Heart right ventricle (tissue), 16 donors: ENCODE measurements at regions not wholly inside any gene's neighbourhood (a gene's known extent, or its start where the extent isn't known, plus 50 kb on each side); places are given as distances from the start of the nearest gene placed in this dataset.

Experiments
- ATAC-seq, 8 donors: fragments of 200-7000 bp; cut with Tn5 transposase; one replicate each; pipeline ENCODE4 v1.9.1; 2020; ENCODE audit warnings: mild to moderate bottlenecking in 8 of 8, moderate library complexity in 8 of 8, moderate number of reproducible peaks in 1 of 8
- DNase-seq, 2 donors: peaks; one replicate each; pipeline ENCODE4 v3.0.0-alpha.2; 2020
- H3K27ac ChIP-seq, 10 donors: fragments of 200-600 bp; sonication (generic) in 2 of 10; one replicate each; pipeline versions ENCODE4 v1.5.0 to v1.8.0; 2020 to 2022; ENCODE audit warnings: mild to moderate bottlenecking in 3 of 10
- H3K27me3 ChIP-seq, 7 donors: fragments of 200-600 bp; one replicate each; pipeline ENCODE4 v1.8.0; 2021 to 2022; ENCODE audit warnings: mild to moderate bottlenecking in 2 of 7
- H3K36me3 ChIP-seq, 9 donors: fragments of 200-600 bp; sonication (generic) in 1 of 9; one replicate each; pipeline versions ENCODE4 v1.5.0 to v1.8.0; 2020 to 2022; ENCODE audit warnings: mild to moderate bottlenecking in 2 of 9
- H3K4me1 ChIP-seq, 9 donors: fragments of 200-600 bp; sonication (generic) in 1 of 9; one replicate each; pipeline versions ENCODE4 v1.5.0 to v1.8.0; 2020 to 2022; ENCODE audit warnings: mild to moderate bottlenecking in 4 of 9
- H3K4me3 ChIP-seq, 10 donors: fragments of 200-600 bp; sonication (generic) in 2 of 10; one replicate each; pipeline versions ENCODE4 v1.5.0 to v1.8.0; 2020 to 2022; ENCODE audit warnings: mild to moderate bottlenecking in 7 of 10, moderate library complexity in 2 of 10
- H3K9me3 ChIP-seq, 11 donors: fragments of 200-600 bp in 10 of 11; sonication (generic) in 2 of 11; one replicate each; pipeline versions ENCODE4 v1.5.0 to v1.8.0; 2013 to 2022; ENCODE audit warnings: mild to moderate bottlenecking in 2 of 11, control low read depth in 1 of 11, moderate library complexity in 1 of 11
- WGBS, 2 donors: extraction: QIAGEN DNeasy Blood & Tissue Kit; methylation state at CpG; one replicate each; pipeline ENCODE4 v1.1.7; 2013; ENCODE audit warnings: inconsistent platforms in 1 of 2; 5-methylcytosine and 5-hydroxymethylcytosine counted together
- intact Hi-C, 10 donors: fragments of 100-400 bp; cut with DNase I; formaldehyde crosslinking; loops; one replicate each; pipeline versions ENCODE4 v1.11.1 to v1.14.2; 2022
- TF ChIP-seq, protein P1 (sequence below), 9 donors: fragments of 200-600 bp; sonication (generic) in 2 of 9; IDR thresholded peaks; one replicate each; pipeline versions ENCODE4 v1.5.0 to v1.8.0; 2021 to 2022; ENCODE audit warnings: antibody characterized with exemption in 9 of 9, mild to moderate bottlenecking in 5 of 9, moderate library complexity in 1 of 9
- donor health status: Arrhythmogenic right ventricular cardiomyopathy.
- donor health status: ischemic (EF 13 %, LVEDD 7.1; RV severe dilation, severe dysfunction).
- donor health status: healthy with polysubstance abuse.
- donor health status: DM: no; HTN: yes; CAD: no.
- donor health status: DM: no; HTN: no; CAD: no.
- donor health status: ischemic (EF 25% LVEDD 6.9; RV normal size, moderate dysfunction).
- donor health status: ischemic (EF 25% LVEDD 5.7; RV mildly dilated, moderate dysfunction).
- donor health status: healthy.
- donor health status: DM: yes; HTN: yes; CAD: no.
- donor health status: Ischemic cardiomyopathy.
- donor health status: ischemic (EF 35%, LVEDD 5.7; RV mildly dilated, moderate dysfunction).
- donor health status: nonischemic (EF 11% LVEDD 7.7; RV severe dilation, severe dysfunction).
- donor health status: DM: yes; HTN: yes; CAD: no.
- donor health status: PGD.
- donor health status: ischemic (EF 29% LVEDD 5.4; RV normal size, mild dysfunction).
- donor health status: nonischemic (EF 23%, LVEDD 6.1; RV moderate dilation, normal function).

DNA sequence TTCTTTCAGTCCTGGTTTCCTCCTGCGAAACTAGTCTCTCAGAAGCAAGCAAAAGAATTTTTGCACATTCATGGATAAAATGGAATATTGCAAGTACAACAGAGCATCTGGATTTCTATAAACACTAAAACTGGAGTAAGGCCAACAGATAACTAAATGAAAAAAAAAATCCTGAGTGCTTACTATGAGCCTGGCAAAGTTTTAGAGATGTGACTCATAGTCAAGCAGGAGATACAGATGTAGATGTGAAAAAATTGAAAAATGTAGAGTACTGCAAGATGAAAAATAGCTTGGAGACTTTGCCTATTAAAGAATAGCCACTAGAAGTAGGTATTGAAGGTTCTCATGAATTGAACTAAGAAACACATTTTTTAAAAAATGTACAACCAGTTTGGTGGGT, 397.4 kb downstream of the OTOL1 start:
- DNase-seq: no peak
- TF ChIP-seq, protein P1, sequence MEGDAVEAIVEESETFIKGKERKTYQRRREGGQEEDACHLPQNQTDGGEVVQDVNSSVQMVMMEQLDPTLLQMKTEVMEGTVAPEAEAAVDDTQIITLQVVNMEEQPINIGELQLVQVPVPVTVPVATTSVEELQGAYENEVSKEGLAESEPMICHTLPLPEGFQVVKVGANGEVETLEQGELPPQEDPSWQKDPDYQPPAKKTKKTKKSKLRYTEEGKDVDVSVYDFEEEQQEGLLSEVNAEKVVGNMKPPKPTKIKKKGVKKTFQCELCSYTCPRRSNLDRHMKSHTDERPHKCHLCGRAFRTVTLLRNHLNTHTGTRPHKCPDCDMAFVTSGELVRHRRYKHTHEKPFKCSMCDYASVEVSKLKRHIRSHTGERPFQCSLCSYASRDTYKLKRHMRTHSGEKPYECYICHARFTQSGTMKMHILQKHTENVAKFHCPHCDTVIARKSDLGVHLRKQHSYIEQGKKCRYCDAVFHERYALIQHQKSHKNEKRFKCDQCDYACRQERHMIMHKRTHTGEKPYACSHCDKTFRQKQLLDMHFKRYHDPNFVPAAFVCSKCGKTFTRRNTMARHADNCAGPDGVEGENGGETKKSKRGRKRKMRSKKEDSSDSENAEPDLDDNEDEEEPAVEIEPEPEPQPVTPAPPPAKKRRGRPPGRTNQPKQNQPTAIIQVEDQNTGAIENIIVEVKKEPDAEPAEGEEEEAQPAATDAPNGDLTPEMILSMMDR (IDR thresholded peaks at IDR 0.05): no peak

DNA sequence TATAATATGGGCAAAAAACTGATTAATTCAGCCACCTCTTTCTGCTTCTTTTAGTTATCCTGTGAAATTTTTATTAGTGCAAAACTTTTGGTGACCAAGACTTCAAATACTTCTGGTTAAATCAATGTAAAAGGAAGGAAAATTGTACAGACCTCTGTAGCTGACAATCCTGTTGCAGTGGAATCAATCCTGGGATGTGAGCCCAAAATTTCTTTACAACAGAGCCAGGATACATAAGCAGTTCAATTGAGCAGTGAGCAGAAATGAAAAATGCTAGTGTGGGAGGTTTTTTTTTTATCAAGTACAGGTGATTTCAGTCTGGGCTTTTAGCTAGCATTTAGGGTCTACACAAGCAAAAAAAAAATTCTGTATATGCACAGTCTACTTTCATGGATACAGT, 398.0 kb downstream of the OTOL1 start:
- Histone ChIP-seq H3K4me3 (no peak overlapping the region), H3K4me1 (no peaks in the 10 kb centered on the region), H3K36me3 (no peaks in the 10 kb centered on the region), H3K27ac (no peak overlapping the region), H3K27me3 (no peaks in the 10 kb centered on the region), H3K9me3 (peaks cover 0 to 18% (median 0%) of the 10 kb centered on the region in 11 donors)
- TF ChIP-seq, protein P1 (IDR thresholded peaks at IDR 0.05): no peak
- DNase-seq (no peak), ATAC-seq (no peak)
- intact Hi-C loops: no loop called here

More for the DNA sequence above, 397.4 kb downstream of the OTOL1 start:
- Histone ChIP-seq H3K4me3 (no peak overlapping the region), H3K27me3 (no peaks in the 10 kb centered on the region), H3K9me3 (peaks cover 0 to 18% (median 0%) of the 10 kb centered on the region in 11 donors), H3K36me3 (no peaks in the 10 kb centered on the region), H3K27ac (no peak overlapping the region), H3K4me1 (no peaks in the 10 kb centered on the region)
- intact Hi-C loops: no loop called here
- 57 to 68% methylated on average over 1 of the region's 1 CpG for WGBS, 2 donors
- ATAC-seq: no peak

DNA sequence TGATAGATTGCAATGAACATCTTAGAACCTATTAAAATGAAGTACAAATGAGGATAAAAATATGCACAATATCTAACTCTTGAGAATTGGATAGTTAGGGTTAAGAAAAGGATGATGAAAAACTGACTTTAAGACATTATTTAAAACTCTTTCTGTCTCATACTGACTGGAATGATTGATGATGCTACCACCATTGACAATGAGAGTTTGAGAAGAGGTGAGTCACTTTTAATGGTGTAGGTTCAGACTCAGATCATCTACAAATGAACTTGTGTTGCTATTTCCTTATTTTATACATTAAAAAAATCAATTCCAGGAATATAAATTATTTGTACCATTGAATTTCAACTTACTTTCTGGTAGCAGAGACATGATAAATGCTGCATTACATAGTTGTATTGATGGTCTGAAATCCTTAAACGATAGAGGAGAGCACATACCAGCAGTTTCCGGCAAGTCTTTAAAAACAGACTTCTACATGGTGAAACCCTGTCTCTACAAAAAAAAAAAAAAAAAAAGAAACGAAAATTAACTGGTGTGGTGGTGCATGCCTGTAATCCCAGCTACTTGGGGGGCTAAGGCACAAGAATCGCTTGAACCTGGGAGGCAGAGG, 409.0 kb downstream of the OTOL1 start:
- no peak overlapping the region for H3K4me3 ChIP-seq
- no peak for ATAC-seq
- DNase-seq: no peak
- intact Hi-C loops: no loop called here
- no peaks in the 10 kb centered on the region for H3K4me1 ChIP-seq
- TF ChIP-seq, protein P1 (IDR thresholded peaks at IDR 0.05): no peak
- H3K9me3 ChIP-seq: no peaks in the 10 kb centered on the region
- no peak overlapping the region for H3K27ac ChIP-seq
- H3K36me3 ChIP-seq: no peaks in the 10 kb centered on the region
- H3K27me3 ChIP-seq: no peaks in the 10 kb centered on the region
- 78 to 85% methylated on average over 4 of the region's 4 CpGs for WGBS, 2 donors

DNA sequence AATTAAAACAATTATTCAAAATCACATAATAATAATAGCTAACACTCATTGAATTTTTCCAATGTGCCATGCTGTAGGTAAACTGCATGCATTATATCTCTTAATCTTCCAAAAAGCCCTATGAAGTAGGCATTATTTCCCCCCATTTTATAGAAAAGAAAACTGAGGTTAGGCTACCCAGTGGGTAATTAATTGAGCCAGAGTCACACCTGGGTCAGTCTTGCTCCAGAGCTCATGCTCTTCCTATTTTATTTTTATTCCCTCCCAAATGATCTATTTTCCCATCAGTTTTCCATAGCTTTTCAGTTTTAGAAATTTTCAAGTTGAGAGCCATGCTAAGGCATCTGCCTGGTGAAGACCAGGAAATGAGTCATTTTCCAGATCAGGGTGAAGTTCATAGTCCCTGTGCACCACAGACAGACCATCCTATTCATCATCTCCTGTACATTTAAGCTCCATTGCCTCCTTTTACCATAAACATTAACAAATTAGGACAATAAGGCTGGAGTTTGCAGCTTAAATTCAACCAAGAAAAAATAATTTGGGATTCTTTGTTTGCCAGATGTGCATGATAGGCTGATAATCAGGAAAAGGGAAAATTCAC, 417.3 kb downstream of the OTOL1 start:
- peaks cover 0 to 8% (median 0%) of the 10 kb centered on the region in 9 donors for H3K4me1 ChIP-seq
- TF ChIP-seq, protein P1 (IDR thresholded peaks at IDR 0.05): no peak
- H3K27me3 ChIP-seq: no peaks in the 10 kb centered on the region
- H3K36me3 ChIP-seq: no peaks in the 10 kb centered on the region
- no peak overlapping the region for H3K4me3 ChIP-seq
- no peak overlapping the region for H3K27ac ChIP-seq
- intact Hi-C loops: no loop called here
- peaks cover 0 to 9% (median 0%) of the 10 kb centered on the region in 11 donors for H3K9me3 ChIP-seq
- DNase-seq: no peak
- no peak for ATAC-seq
